ENCODE measurements at regions not wholly inside any gene's neighbourhood (a gene's known extent, or its start where the extent isn't known, plus 50 kb on each side); places are given as distances from the start of the nearest gene placed in this dataset.

GRCh38 chr5:20498102-20498501 lies 510.1 kb upstream of the CDH18 start:
- H3K4me1 ChIP-seq, result no peaks in the 10 kb centered on the region
- no peaks in the 10 kb centered on the region for H3K9me3 ChIP-seq
- H3K4me3 ChIP-seq, result no peak overlapping the region
- 94 to 97% (median 96%) methylated on average over 1 of the region's 1 CpG for WGBS, 5 donors
- no peaks in the 10 kb centered on the region for H3K27me3 ChIP-seq
- no peak for DNase-seq
- H3K36me3 ChIP-seq, result no peaks in the 10 kb centered on the region
- no peak for TF ChIP-seq POLR2A (IDR thresholded peaks at IDR 0.05)
- no peak for TF ChIP-seq POLR2AphosphoS5 (IDR thresholded peaks at IDR 0.05)
- TF ChIP-seq CTCF (IDR thresholded peaks at IDR 0.05), result no peak
- no peak for TF ChIP-seq EP300 (IDR thresholded peaks at IDR 0.05)
- no peak overlapping the region for H3K27ac ChIP-seq
- intact Hi-C loops (cut with DNase I; ENCODE audit: low total_unique reads), result no loop called here

- DNase-seq, result peak in 1 of 2 donors; percentile 50
- no peaks in the 10 kb centered on the region for H3K4me1 ChIP-seq
- no peak overlapping the region for H3K4me3 ChIP-seq
- H3K27ac ChIP-seq, result no peak overlapping the region
- 25 to 56% (median 51%) methylated on average over 2 of the region's 2 CpGs for WGBS, 5 donors
- H3K36me3 ChIP-seq, result no peaks in the 10 kb centered on the region
- no peaks in the 10 kb centered on the region for H3K9me3 ChIP-seq
- intact Hi-C loops (cut with DNase I; ENCODE audit: low total_unique reads), result no loop called here
- no peaks in the 10 kb centered on the region for H3K27me3 ChIP-seq
- TF ChIP-seq CTCF (IDR thresholded peaks at IDR 0.05) (no peak), POLR2AphosphoS5 (IDR thresholded peaks at IDR 0.05) (peak in 1 of 3 donors; percentile 9)
These were observed 509.4 kb upstream of the CDH18 start for GRCh38 chr5:20497356-20497755.

- Histone ChIP-seq H3K27me3 (no peaks in the 10 kb centered on the region), H3K36me3 (no peaks in the 10 kb centered on the region), H3K4me3 (no peak overlapping the region), H3K4me1 (no peaks in the 10 kb centered on the region), H3K27ac (no peak overlapping the region), H3K9me3 (no peaks in the 10 kb centered on the region)
- DNase-seq, result no peak
- WGBS, 5 donors, result 77 to 91% (median 89%) methylated on average over 5 of the region's 5 CpGs
- intact Hi-C loops (cut with DNase I; ENCODE audit: low total_unique reads), result no loop called here
- TF ChIP-seq EP300 (IDR thresholded peaks at IDR 0.05) (no peak), CTCF (IDR thresholded peaks at IDR 0.05) (no peak), POLR2AphosphoS5 (IDR thresholded peaks at IDR 0.05) (no peak)
These were observed 506.7 kb upstream of the CDH18 start for GRCh38 chr5:20494706-20495105.

GRCh38 chr5:20486826-20487225 lies 498.8 kb upstream of the CDH18 start:
- DNase-seq, result no peak
- H3K36me3 ChIP-seq, result no peaks in the 10 kb centered on the region
- H3K27ac ChIP-seq, result no peak overlapping the region
- H3K4me1 ChIP-seq, result no peaks in the 10 kb centered on the region
- H3K9me3 ChIP-seq, result no peaks in the 10 kb centered on the region
- no peaks in the 10 kb centered on the region for H3K27me3 ChIP-seq
- WGBS, 5 donors, result 68 to 78% (median 75%) methylated on average over 4 of the region's 4 CpGs
- intact Hi-C loops (cut with DNase I; ENCODE audit: low total_unique reads), result no loop called here
- H3K4me3 ChIP-seq, result no peak overlapping the region
- no peak for TF ChIP-seq POLR2AphosphoS5 (IDR thresholded peaks at IDR 0.05)
- no peak for TF ChIP-seq EP300 (IDR thresholded peaks at IDR 0.05)
- TF ChIP-seq CTCF (IDR thresholded peaks at IDR 0.05), result no peak
- no peak for TF ChIP-seq POLR2A (IDR thresholded peaks at IDR 0.05)

GRCh38 chr5:20476016-20476415 lies 488.0 kb upstream of the CDH18 start:
- no peak for TF ChIP-seq CTCF (IDR thresholded peaks at IDR 0.05)
- no peak for TF ChIP-seq EP300 (IDR thresholded peaks at IDR 0.05)
- TF ChIP-seq POLR2A (IDR thresholded peaks at IDR 0.05), result no peak
- no peak for TF ChIP-seq POLR2AphosphoS5 (IDR thresholded peaks at IDR 0.05)
- 83 to 96% (median 86%) methylated on average over 1 of the region's 1 CpG for WGBS, 5 donors
- DNase-seq, result no peak
- intact Hi-C loops (cut with DNase I; ENCODE audit: low total_unique reads), result no loop called here
- Histone ChIP-seq H3K27ac (no peak overlapping the region), H3K9me3 (no peaks in the 10 kb centered on the region), H3K4me1 (no peaks in the 10 kb centered on the region), H3K4me3 (no peak overlapping the region), H3K27me3 (no peaks in the 10 kb centered on the region), H3K36me3 (no peaks in the 10 kb centered on the region)

All from stomach (tissue), 8 donors.